ENCODE measurements at regions not wholly inside any gene's neighbourhood (a gene's known extent, or its start where the extent isn't known, plus 50 kb on each side); places are given as distances from the start of the nearest gene placed in this dataset.
A peak's percentile ranks its signal among the peaks of the same experiment; 100 is the strongest.

- DNase-seq (ENCODE audit: low spot score), result peak; percentile 18
These were observed 182.3 kb downstream of the RDH14 start for GRCh38 chr2:18378020-18378653.

GRCh38 chr2:18376936-18377335, 183.5 kb downstream of the RDH14 start:
- no peak for DNase-seq (ENCODE audit: low spot score)

GRCh38 chr2:18373664-18374063, 186.8 kb downstream of the RDH14 start:
- no peak for DNase-seq (ENCODE audit: low spot score)

GRCh38 chr2:18373081-18373480, 187.4 kb downstream of the RDH14 start:
- no peak for DNase-seq (ENCODE audit: low spot score)

GRCh38 chr2:18372641-18373040, 187.8 kb downstream of the RDH14 start:
- no peak for DNase-seq (ENCODE audit: low spot score)

- no peak for DNase-seq (ENCODE audit: low spot score)
These were observed 190.7 kb downstream of the RDH14 start for GRCh38 chr2:18369760-18370159.

GRCh38 chr2:18368008-18368407, 192.4 kb downstream of the RDH14 start:
- no peak for DNase-seq (ENCODE audit: low spot score)

GRCh38 chr2:18365342-18365741, 195.1 kb downstream of the RDH14 start:
- no peak for DNase-seq (ENCODE audit: low spot score)

- no peak for DNase-seq (ENCODE audit: low spot score)
These were observed 197.1 kb downstream of the RDH14 start for GRCh38 chr2:18363348-18363747.

GRCh38 chr2:18362696-18363095, 197.8 kb downstream of the RDH14 start:
- no peak for DNase-seq (ENCODE audit: low spot score)

GRCh38 chr2:18357537-18357936, 202.9 kb downstream of the RDH14 start:
- DNase-seq (ENCODE audit: low spot score), result no peak

GRCh38 chr2:18356676-18357075, 203.8 kb downstream of the RDH14 start:
- no peak for DNase-seq (ENCODE audit: low spot score)

GRCh38 chr2:18349421-18349820, 211.0 kb downstream of the RDH14 start:
- DNase-seq (ENCODE audit: low spot score), result no peak

GRCh38 chr2:18346874-18347273, 213.6 kb downstream of the RDH14 start:
- DNase-seq (ENCODE audit: low spot score), result no peak

GRCh38 chr2:18346344-18346743, 214.1 kb downstream of the RDH14 start:
- no peak for DNase-seq (ENCODE audit: low spot score)

GRCh38 chr2:18345848-18346247, 214.6 kb downstream of the RDH14 start:
- DNase-seq (ENCODE audit: low spot score), result no peak

GRCh38 chr2:18342901-18343300, 217.6 kb downstream of the RDH14 start:
- no peak for DNase-seq (ENCODE audit: low spot score)

GRCh38 chr2:18339326-18339725, 221.1 kb downstream of the RDH14 start:
- DNase-seq (ENCODE audit: low spot score), result no peak

- DNase-seq (ENCODE audit: low spot score), result no peak
These were observed 223.5 kb downstream of the RDH14 start for GRCh38 chr2:18336975-18337374.

- DNase-seq (ENCODE audit: low spot score), result no peak
These were observed 228.0 kb downstream of the RDH14 start for GRCh38 chr2:18332477-18332876.

GRCh38 chr2:18325118-18325517, 235.3 kb downstream of the RDH14 start:
- DNase-seq (ENCODE audit: low spot score), result no peak

GRCh38 chr2:18319987-18320386, 240.5 kb downstream of the RDH14 start:
- no peak for DNase-seq (ENCODE audit: low spot score)

GRCh38 chr2:18317017-18317416, 243.4 kb downstream of the RDH14 start:
- no peak for DNase-seq (ENCODE audit: low spot score)

GRCh38 chr2:18312818-18313217, 247.6 kb downstream of the RDH14 start:
- no peak for DNase-seq (ENCODE audit: low spot score)
